GM21360 (cell line): ENCODE measurements at regions not wholly inside any gene's neighbourhood (a gene's known extent, or its start where the extent isn't known, plus 50 kb on each side); places are given as distances from the start of the nearest gene placed in this dataset.
"Not testable (repeated sequence)": the region's sequence is repeated elsewhere in the genome, so short reads cannot be mapped to it uniquely, and the experiment has no call there.

Source experiments
- ATAC-seq: cut with Tn5 transposase; IDR thresholded peaks from one replicate; pipeline ENCODE4 v1.9.1; 2021; ENCODE audit warnings: mild to moderate bottlenecking, moderate library complexity; ENCODE audit not compliant: unreplicated experiment

- ATAC-seq, result not testable (repeated sequence)
Measured at GRCh38 chr9:113739605-113740507, 136.3 kb upstream of the ZNF618 start.

- not testable (repeated sequence) for ATAC-seq
Measured at GRCh38 chr9:113740508-113741500, 135.3 kb upstream of the ZNF618 start.

- ATAC-seq, result no peak
Measured at GRCh38 chr9:113741886-113742854, 133.9 kb upstream of the ZNF618 start.

GRCh38 chr9:113742878-113743277 lies 133.2 kb upstream of the ZNF618 start:
- ATAC-seq, result no peak

- ATAC-seq, result no peak
Measured at GRCh38 chr9:113746486-113746885, 129.6 kb upstream of the ZNF618 start.

GRCh38 chr9:113748135-113748534 lies 128.0 kb upstream of the ZNF618 start:
- no peak for ATAC-seq

- ATAC-seq, result no peak
Measured at GRCh38 chr9:113753398-113754119, 122.5 kb upstream of the ZNF618 start.

GRCh38 chr9:113754739-113755138 lies 121.4 kb upstream of the ZNF618 start:
- ATAC-seq, result no peak

GRCh38 chr9:113755433-113755832 lies 120.7 kb upstream of the ZNF618 start:
- no peak for ATAC-seq

GRCh38 chr9:113756476-113757192 lies 119.5 kb upstream of the ZNF618 start:
- ATAC-seq, result no peak

GRCh38 chr9:113763429-113763828 lies 112.7 kb upstream of the ZNF618 start:
- no peak for ATAC-seq

GRCh38 chr9:113764572-113764971 lies 111.5 kb upstream of the ZNF618 start:
- no peak for ATAC-seq

GRCh38 chr9:113769412-113769811 lies 106.7 kb upstream of the ZNF618 start:
- ATAC-seq, result no peak

GRCh38 chr9:113770396-113770795 lies 105.7 kb upstream of the ZNF618 start:
- no peak for ATAC-seq

GRCh38 chr9:113771199-113771598 lies 104.9 kb upstream of the ZNF618 start:
- no peak for ATAC-seq

- ATAC-seq, result no peak
Measured at GRCh38 chr9:113772121-113772810, 103.8 kb upstream of the ZNF618 start.

- ATAC-seq, result no peak
Measured at GRCh38 chr9:113774963-113775362, 101.1 kb upstream of the ZNF618 start.

- no peak for ATAC-seq
Measured at GRCh38 chr9:113775749-113776148, 100.4 kb upstream of the ZNF618 start.
